ENCODE measurements at regions not wholly inside any gene's neighbourhood (a gene's known extent, or its start where the extent isn't known, plus 50 kb on each side); places are given as distances from the start of the nearest gene placed in this dataset.

DNA sequence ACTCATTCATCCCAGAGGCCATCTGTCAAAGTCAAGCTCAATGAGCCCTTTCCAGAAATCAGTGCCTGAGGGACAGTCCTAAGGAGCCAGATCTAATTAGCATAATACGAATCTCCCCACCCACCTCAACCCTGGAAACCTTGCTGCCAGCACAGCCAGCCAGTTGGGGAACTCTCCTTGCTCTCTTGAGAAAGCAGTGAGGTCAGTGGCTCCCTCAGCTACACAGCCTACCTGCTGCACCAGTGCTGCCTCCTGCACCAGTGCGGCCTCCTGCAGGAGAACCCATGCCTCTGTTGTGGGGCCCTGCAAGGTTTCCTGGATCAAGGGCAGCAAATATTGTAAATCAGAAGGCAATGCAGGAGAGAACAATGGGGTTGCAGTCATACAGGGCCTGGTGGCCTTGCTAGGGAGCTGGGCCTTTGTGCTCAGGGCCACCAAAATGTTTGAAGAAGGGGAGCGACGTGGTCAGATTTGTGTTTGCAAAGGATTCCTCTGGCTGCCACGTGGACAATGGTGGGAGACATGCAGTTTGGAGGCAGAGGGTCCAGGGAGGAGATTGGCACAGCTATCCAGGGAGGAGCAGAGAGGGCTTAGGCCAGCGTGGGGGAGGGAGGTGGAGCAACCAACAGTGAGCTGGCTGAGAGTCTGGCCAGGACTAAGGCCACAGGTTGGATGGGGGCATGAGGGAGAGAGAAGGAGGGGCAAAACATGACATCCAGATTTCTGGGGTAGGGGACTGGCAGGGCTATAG is 124.3 kb upstream of the MAMLD1 start:
- TF ChIP-seq, protein P1, sequence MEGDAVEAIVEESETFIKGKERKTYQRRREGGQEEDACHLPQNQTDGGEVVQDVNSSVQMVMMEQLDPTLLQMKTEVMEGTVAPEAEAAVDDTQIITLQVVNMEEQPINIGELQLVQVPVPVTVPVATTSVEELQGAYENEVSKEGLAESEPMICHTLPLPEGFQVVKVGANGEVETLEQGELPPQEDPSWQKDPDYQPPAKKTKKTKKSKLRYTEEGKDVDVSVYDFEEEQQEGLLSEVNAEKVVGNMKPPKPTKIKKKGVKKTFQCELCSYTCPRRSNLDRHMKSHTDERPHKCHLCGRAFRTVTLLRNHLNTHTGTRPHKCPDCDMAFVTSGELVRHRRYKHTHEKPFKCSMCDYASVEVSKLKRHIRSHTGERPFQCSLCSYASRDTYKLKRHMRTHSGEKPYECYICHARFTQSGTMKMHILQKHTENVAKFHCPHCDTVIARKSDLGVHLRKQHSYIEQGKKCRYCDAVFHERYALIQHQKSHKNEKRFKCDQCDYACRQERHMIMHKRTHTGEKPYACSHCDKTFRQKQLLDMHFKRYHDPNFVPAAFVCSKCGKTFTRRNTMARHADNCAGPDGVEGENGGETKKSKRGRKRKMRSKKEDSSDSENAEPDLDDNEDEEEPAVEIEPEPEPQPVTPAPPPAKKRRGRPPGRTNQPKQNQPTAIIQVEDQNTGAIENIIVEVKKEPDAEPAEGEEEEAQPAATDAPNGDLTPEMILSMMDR (IDR thresholded peaks at IDR 0.05 in 4 of 5, conservative IDR thresholded peaks at IDR 0.05 in 1 of 5): no peak
- no peak for TF ChIP-seq POLR2A (IDR thresholded peaks at IDR 0.05)

All from gastrocnemius medialis (tissue), 4 donors.